ENCODE measurements at regions not wholly inside any gene's neighbourhood (a gene's known extent, or its start where the extent isn't known, plus 50 kb on each side); places are given as distances from the start of the nearest gene placed in this dataset.

DNA sequence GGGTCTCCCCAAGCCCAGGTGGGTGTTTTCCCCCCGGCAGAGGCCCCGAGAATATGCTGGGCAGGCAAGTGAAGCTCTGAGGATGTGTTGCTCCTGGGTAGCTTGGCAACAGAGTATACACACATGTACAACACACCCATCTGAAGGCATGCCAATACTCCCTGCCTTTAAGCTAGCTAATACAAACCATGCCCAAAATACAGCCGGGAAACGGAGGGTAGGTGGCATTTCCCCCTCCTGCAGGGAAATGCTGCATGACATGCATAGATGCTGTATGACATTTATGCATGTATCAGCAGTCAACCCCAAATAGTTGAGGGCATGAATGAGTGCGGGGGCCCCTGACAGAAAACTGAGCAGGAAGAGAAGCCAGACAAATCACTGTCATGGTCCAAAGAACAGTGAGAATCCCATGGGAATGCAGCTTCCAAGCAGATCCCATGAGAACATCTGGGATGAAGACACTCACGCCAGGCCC is 614.1 kb downstream of the EBF1 start:
- intact Hi-C loops (cut with micrococcal nuclease), result no loop called here
- H3K36me3 Mint-ChIP-seq, result no peaks in the 10 kb centered on the region
- no peak for DNase-seq
- TF ChIP-seq, protein P1, sequence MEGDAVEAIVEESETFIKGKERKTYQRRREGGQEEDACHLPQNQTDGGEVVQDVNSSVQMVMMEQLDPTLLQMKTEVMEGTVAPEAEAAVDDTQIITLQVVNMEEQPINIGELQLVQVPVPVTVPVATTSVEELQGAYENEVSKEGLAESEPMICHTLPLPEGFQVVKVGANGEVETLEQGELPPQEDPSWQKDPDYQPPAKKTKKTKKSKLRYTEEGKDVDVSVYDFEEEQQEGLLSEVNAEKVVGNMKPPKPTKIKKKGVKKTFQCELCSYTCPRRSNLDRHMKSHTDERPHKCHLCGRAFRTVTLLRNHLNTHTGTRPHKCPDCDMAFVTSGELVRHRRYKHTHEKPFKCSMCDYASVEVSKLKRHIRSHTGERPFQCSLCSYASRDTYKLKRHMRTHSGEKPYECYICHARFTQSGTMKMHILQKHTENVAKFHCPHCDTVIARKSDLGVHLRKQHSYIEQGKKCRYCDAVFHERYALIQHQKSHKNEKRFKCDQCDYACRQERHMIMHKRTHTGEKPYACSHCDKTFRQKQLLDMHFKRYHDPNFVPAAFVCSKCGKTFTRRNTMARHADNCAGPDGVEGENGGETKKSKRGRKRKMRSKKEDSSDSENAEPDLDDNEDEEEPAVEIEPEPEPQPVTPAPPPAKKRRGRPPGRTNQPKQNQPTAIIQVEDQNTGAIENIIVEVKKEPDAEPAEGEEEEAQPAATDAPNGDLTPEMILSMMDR (IDR thresholded peaks at IDR 0.05), result no peak
- peaks cover 0 to 3% of the 10 kb centered on the region in 2 donors for H3K9me3 Mint-ChIP-seq
- Histone ChIP-seq H3K4me1 (ENCODE audit: control insufficient read depth, insufficient read depth, low read length) (no peaks in the 10 kb centered on the region), H3K27me3 (ENCODE audit: control insufficient read depth, insufficient read depth, low read length) (no peaks in the 10 kb centered on the region), H3K9me3 (ENCODE audit: control insufficient read depth, insufficient read depth, low read length) (no peaks in the 10 kb centered on the region), H3K36me3 (ENCODE audit: control insufficient read depth, insufficient read depth, low read length) (no peaks in the 10 kb centered on the region), H3K4me3 (ENCODE audit: low read length) (no peak overlapping the region), H3K27ac (ENCODE audit: low read length) (no peak overlapping the region)
- H3K4me3 Mint-ChIP-seq, result no peak overlapping the region
- no peaks in the 10 kb centered on the region for H3K4me1 Mint-ChIP-seq
- no peak for ATAC-seq
- peaks cover 0 to 11% of the 10 kb centered on the region in 2 donors for H3K27me3 Mint-ChIP-seq (ENCODE audit: low read depth in 2 of 2)
- WGBS (ENCODE audit: insufficient coverage), result 89% methylated on average over 6 of the region's 6 CpGs
- no peak overlapping the region for H3K27ac Mint-ChIP-seq

DNA sequence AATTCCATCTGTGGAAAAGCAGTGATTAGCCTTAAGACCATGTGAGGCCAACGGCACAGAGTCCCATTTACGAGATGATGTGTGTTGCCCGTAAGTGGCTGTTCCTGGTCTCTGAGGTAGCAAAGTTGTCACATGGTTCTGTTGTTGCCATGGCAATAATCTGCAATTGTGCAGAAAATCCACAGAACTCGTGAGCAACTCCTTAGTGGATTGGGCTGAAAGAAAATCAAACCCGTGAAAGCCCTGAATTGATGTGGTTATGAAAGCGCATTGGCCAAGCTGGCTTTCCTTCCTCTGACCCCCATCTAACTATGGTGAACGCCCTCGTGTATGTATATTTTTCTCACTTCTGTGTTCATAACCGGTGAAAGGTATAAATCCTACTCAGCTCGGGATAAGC is 614.7 kb downstream of the EBF1 start:
- Mint-ChIP-seq H3K9me3 (peaks cover 0 to 3% of the 10 kb centered on the region in 2 donors), H3K4me3 (no peak overlapping the region), H3K36me3 (no peaks in the 10 kb centered on the region), H3K27me3 (ENCODE audit: low read depth in 2 of 2) (peaks cover 0 to 11% of the 10 kb centered on the region in 2 donors), H3K4me1 (no peaks in the 10 kb centered on the region), H3K27ac (no peak overlapping the region)
- no peaks in the 10 kb centered on the region for H3K4me1 ChIP-seq (ENCODE audit: control insufficient read depth, insufficient read depth, low read length)
- no peaks in the 10 kb centered on the region for H3K36me3 ChIP-seq (ENCODE audit: control insufficient read depth, insufficient read depth, low read length)
- no peak for DNase-seq
- no peak for ATAC-seq
- no peaks in the 10 kb centered on the region for H3K27me3 ChIP-seq (ENCODE audit: control insufficient read depth, insufficient read depth, low read length)
- WGBS (ENCODE audit: insufficient coverage), result 80% methylated on average over 10 of the region's 10 CpGs
- no peaks in the 10 kb centered on the region for H3K9me3 ChIP-seq (ENCODE audit: control insufficient read depth, insufficient read depth, low read length)
- H3K4me3 ChIP-seq (ENCODE audit: low read length), result no peak overlapping the region
- TF ChIP-seq, protein P1 (IDR thresholded peaks at IDR 0.05), result no peak
- intact Hi-C loops (cut with micrococcal nuclease), result no loop called here
- H3K27ac ChIP-seq (ENCODE audit: low read length), result no peak overlapping the region

DNA sequence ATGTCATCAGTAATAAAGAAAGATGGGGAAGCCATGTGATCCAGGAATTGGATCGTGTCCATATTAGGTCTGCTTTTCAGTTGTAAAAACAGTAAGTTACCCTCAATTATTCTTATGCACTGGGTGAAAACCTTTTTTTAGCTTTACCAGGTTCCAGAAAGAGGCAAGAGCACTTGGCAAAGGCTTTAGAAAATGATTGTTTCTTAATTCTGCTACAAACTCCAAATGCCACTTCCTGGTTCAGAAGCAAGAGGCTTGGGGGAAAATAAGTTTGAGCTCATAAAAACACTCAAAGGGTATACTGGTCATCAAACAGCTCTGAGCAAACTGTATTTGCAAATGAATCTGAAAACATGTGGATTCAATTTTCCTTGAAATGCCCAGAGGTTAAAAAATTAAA is 615.6 kb downstream of the EBF1 start:
- no peaks in the 10 kb centered on the region for H3K36me3 ChIP-seq (ENCODE audit: control insufficient read depth, insufficient read depth, low read length)
- intact Hi-C loops (cut with micrococcal nuclease), result no loop called here
- H3K4me3 Mint-ChIP-seq, result no peak overlapping the region
- no peaks in the 10 kb centered on the region for H3K4me1 Mint-ChIP-seq
- no peaks in the 10 kb centered on the region for H3K36me3 Mint-ChIP-seq
- ATAC-seq (no peak), DNase-seq (no peak)
- no peaks in the 10 kb centered on the region for H3K4me1 ChIP-seq (ENCODE audit: control insufficient read depth, insufficient read depth, low read length)
- H3K9me3 ChIP-seq (ENCODE audit: control insufficient read depth, insufficient read depth, low read length), result no peaks in the 10 kb centered on the region
- no peak overlapping the region for H3K27ac ChIP-seq (ENCODE audit: low read length)
- H3K27me3 ChIP-seq (ENCODE audit: control insufficient read depth, insufficient read depth, low read length), result no peaks in the 10 kb centered on the region
- H3K4me3 ChIP-seq (ENCODE audit: low read length), result no peak overlapping the region
- H3K9me3 Mint-ChIP-seq, result peaks cover 0 to 3% of the 10 kb centered on the region in 2 donors
- 94% methylated on average over 1 of the region's 1 CpG for WGBS (ENCODE audit: insufficient coverage)
- H3K27me3 Mint-ChIP-seq (ENCODE audit: low read depth in 2 of 2), result peaks cover 0 to 11% of the 10 kb centered on the region in 2 donors
- TF ChIP-seq, protein P1 (IDR thresholded peaks at IDR 0.05), result no peak
- no peak overlapping the region for H3K27ac Mint-ChIP-seq

DNA sequence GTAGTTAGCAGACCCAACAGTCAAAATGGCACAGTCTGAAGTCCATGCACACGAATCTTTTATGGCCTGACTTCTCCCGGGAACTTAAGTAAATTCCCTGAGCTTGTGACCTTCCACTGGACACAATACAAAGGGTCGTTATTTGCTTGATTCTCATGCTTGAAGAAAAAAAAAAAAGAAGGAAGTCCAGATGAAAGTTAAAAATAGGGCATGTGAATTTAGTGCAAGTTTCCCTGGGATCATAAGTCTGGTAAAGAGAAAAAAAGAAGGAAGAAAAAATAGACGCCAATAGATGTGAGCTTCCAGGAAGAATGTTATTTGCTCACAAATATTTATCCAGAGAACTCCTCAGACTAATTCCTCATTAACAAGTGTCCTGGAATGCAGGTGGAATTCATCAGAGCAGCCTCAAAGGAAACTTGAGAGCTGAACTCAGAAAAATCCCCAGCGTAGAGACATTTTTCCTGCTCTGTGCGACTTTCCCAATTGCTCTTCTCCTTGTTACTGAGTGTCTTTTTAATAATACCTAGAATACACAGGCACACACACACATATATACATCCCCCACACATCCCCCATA is 616.3 kb downstream of the EBF1 start:
- H3K27ac Mint-ChIP-seq, result no peak overlapping the region
- no peaks in the 10 kb centered on the region for H3K36me3 Mint-ChIP-seq
- WGBS (ENCODE audit: insufficient coverage), result 75% methylated on average over 5 of the region's 6 CpGs
- H3K27ac ChIP-seq (ENCODE audit: low read length), result no peak overlapping the region
- H3K9me3 Mint-ChIP-seq, result peaks cover 0 to 3% of the 10 kb centered on the region in 2 donors
- TF ChIP-seq, protein P1 (IDR thresholded peaks at IDR 0.05), result no peak
- no peaks in the 10 kb centered on the region for H3K27me3 ChIP-seq (ENCODE audit: control insufficient read depth, insufficient read depth, low read length)
- intact Hi-C loops (cut with micrococcal nuclease), result no loop called here
- no peaks in the 10 kb centered on the region for H3K4me1 Mint-ChIP-seq
- ATAC-seq, result no peak
- no peak overlapping the region for H3K4me3 Mint-ChIP-seq
- DNase-seq, result no peak
- H3K9me3 ChIP-seq (ENCODE audit: control insufficient read depth, insufficient read depth, low read length), result no peaks in the 10 kb centered on the region
- no peaks in the 10 kb centered on the region for H3K4me1 ChIP-seq (ENCODE audit: control insufficient read depth, insufficient read depth, low read length)
- H3K27me3 Mint-ChIP-seq (ENCODE audit: low read depth in 2 of 2), result peaks cover 0 to 11% of the 10 kb centered on the region in 2 donors
- no peaks in the 10 kb centered on the region for H3K36me3 ChIP-seq (ENCODE audit: control insufficient read depth, insufficient read depth, low read length)
- no peak overlapping the region for H3K4me3 ChIP-seq (ENCODE audit: low read length)

All from natural killer cell (primary cell).